Neural cell (in vitro differentiated cells): ENCODE measurements at regions not wholly inside any gene's neighbourhood (a gene's known extent, or its start where the extent isn't known, plus 50 kb on each side); places are given as distances from the start of the nearest gene placed in this dataset.

Experiments used
- H2AFZ ChIP-seq: fragments of 200-600, 300-800 bp; sonication (generic), shearing (Covaris generic); 2 replicates; pipeline ENCODE4 v1.6.0; 2014; ENCODE audit warnings: low read depth, mild to moderate bottlenecking, antibody characterized with exemption, low read length, moderate library complexity
- H3F3A ChIP-seq: fragments of 200-600 bp; shearing (Covaris generic); 2 replicates; pipeline ENCODE4 v1.6.1; 2016; ENCODE audit warnings: mild to moderate bottlenecking, moderate library complexity, mixed read lengths, antibody characterized with exemption, low read length; ENCODE audit not compliant: insufficient read depth, poor library complexity, severe bottlenecking
- H3K27ac ChIP-seq: fragments of 200-600, 300-800 bp; sonication (generic), shearing (Covaris generic); 2 replicates; pipeline ENCODE4 v1.5.1; 2014; ENCODE audit warnings: mild to moderate bottlenecking, low read length, moderate library complexity
- H3K27me3 ChIP-seq: fragments of 300-800, 200-600 bp; sonication (generic), shearing (Covaris generic); 2 replicates; pipeline ENCODE4 v1.6.0; 2014; ENCODE audit warnings: mild to moderate bottlenecking, low read depth, low read length, moderate library complexity; ENCODE audit not compliant: insufficient read depth
- H3K36me3 ChIP-seq: fragments of 300-800, 200-600 bp; sonication (generic), shearing (Covaris generic); 2 replicates; pipeline ENCODE4 v1.5.1; 2014; ENCODE audit warnings: mild to moderate bottlenecking, antibody characterized with exemption, low read length, moderate library complexity; ENCODE audit not compliant: insufficient read depth
- H3K4me2 ChIP-seq: fragments of 300-800, 200-600 bp; sonication (generic), shearing (Covaris generic); 2 replicates; pipeline ENCODE4 v1.6.0; 2014; ENCODE audit warnings: mild to moderate bottlenecking, low read length
- H3K4me3 ChIP-seq: fragments of 300-800, 200-600 bp; sonication (generic), shearing (Covaris generic); 2 replicates; pipeline ENCODE4 v1.5.1; 2014; ENCODE audit warnings: mild to moderate bottlenecking, low read length, moderate library complexity
- H3K79me2 ChIP-seq: fragments of 200-600 bp; shearing (Covaris generic); replicated peaks from 2 replicates; pipeline ENCODE4 v1.6.0; 2014; ENCODE audit warnings: mild to moderate bottlenecking, low read length, moderate library complexity; ENCODE audit not compliant: insufficient read depth
- H3K9ac ChIP-seq: fragments of 300-800, 200-600 bp; sonication (generic), shearing (Covaris generic); 2 replicates; pipeline ENCODE4 v1.6.1; 2016; ENCODE audit warnings: mild to moderate bottlenecking, low read length, mixed read lengths
- H3K9me2 ChIP-seq: fragments of 200-600 bp; shearing (Covaris generic); 2 replicates; pipeline ENCODE4 v1.6.1; 2016; ENCODE audit warnings: mild to moderate bottlenecking, low read length, mixed read lengths; ENCODE audit not compliant: insufficient read depth
- H3K9me3 ChIP-seq: fragments of 200-600, 300-800 bp; sonication (generic), shearing (Covaris generic); 2 replicates; pipeline ENCODE4 v1.6.1; 2016; ENCODE audit warnings: mild to moderate bottlenecking, mixed run types, low read length, moderate library complexity, mixed read lengths
- H4K20me1 ChIP-seq: fragments of 200-600 bp; shearing (Covaris generic); 2 replicates; pipeline ENCODE4 v1.6.1; 2016; ENCODE audit warnings: mild to moderate bottlenecking, mixed run types; ENCODE audit not compliant: insufficient read depth
- EP300 ChIP-seq: fragments of 450-650 bp; conservative IDR thresholded peaks from 2 replicates; pipeline ENCODE4 v1.6.1; 2014; ENCODE audit warnings: antibody characterized with exemption, mild to moderate bottlenecking, moderate library complexity; ENCODE audit not compliant: poor library complexity, severe bottlenecking
- EZH2 ChIP-seq: fragments of 200-600, 300-800 bp; shearing (Covaris generic), sonication (generic); IDR thresholded peaks from 2 replicates; pipeline ENCODE4 v1.6.1; 2014; ENCODE audit warnings: antibody characterized with exemption, low read length, borderline replicate concordance, mild to moderate bottlenecking; ENCODE audit not compliant: insufficient read depth, poor library complexity, severe bottlenecking
- POLR2AphosphoS5 ChIP-seq: IDR thresholded peaks from 2 replicates; pipeline ENCODE4 v1.6.1; 2012
- RAD21 ChIP-seq: fragments of 450-650 bp; conservative IDR thresholded peaks from 2 replicates; pipeline ENCODE4 v1.6.1; 2014; ENCODE audit warnings: antibody characterized with exemption, mild to moderate bottlenecking, moderate library complexity
- SMC3 ChIP-seq: fragments of 450-650 bp; conservative IDR thresholded peaks from 2 replicates; pipeline ENCODE4 v1.6.1; 2014; ENCODE audit warnings: antibody characterized with exemption, mild to moderate bottlenecking, moderate library complexity; ENCODE audit not compliant: poor library complexity
- TAF1 ChIP-seq: IDR thresholded peaks from 2 replicates; pipeline ENCODE4 v1.6.1; 2012; ENCODE audit warnings: low read depth
- TF ChIP-seq, protein P1 (sequence below): IDR thresholded peaks from 2 replicates; pipeline ENCODE4 v1.6.1; 2012; ENCODE audit warnings: borderline replicate concordance
- TF ChIP-seq, protein P2 (sequence below): fragments of 450-650 bp; IDR thresholded peaks from 2 replicates; pipeline ENCODE4 v1.5.1; 2014; ENCODE audit warnings: antibody characterized with exemption, mild to moderate bottlenecking, moderate library complexity; ENCODE audit not compliant: poor library complexity, severe bottlenecking

DNA sequence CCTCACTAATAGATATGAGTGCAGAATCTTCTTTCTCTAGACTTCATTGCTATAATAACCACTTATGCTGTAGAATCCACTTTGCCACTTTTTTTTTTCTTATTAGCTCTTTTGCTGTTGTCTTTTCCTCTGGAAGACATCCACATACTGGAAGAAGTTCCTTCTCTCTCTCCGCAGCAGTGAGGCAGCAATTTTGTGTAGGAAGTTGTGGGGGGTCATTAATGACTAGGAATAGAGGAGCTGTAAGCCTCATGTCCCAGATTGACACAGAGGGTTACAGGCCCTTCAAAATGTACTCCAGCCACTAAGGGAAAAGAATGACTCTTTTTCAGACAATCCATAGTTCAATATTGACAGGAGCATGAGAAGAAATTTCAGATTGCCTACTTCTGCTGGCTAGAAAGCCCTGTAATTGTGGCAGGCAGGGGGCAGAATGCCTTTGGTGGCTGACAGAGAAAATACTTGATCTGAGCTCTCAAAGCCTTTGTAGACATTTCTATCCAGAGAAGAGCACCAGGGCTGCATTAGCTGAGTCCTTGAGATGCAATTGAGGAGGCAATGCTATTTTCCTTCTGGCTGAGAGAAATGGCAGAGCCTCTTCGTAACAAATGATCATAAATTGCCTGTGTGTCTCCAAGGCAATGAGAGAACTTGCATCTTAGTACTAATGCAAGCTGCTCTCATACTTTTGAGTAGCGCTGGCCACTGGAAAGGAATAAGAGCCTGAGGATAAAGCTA is 856.2 kb downstream of the STIM2 start:
- Histone ChIP-seq H3K27ac (peak overlapping the region; percentile 39), H3K4me3 (no peak overlapping the region), H3K9me2 (no peaks in the 10 kb centered on the region), H4K20me1 (no peaks in the 10 kb centered on the region), H3K79me2 (no peaks in the 10 kb centered on the region), H3F3A (no peaks in the 10 kb centered on the region), H3K4me2 (no peak overlapping the region), H3K9ac (no peak overlapping the region), H3K9me3 (no peaks in the 10 kb centered on the region), H3K36me3 (no peaks in the 10 kb centered on the region), H2AFZ (no peak overlapping the region), H3K27me3 (no peaks in the 10 kb centered on the region)
- TF ChIP-seq EZH2: no peak
- TF ChIP-seq, protein P1, sequence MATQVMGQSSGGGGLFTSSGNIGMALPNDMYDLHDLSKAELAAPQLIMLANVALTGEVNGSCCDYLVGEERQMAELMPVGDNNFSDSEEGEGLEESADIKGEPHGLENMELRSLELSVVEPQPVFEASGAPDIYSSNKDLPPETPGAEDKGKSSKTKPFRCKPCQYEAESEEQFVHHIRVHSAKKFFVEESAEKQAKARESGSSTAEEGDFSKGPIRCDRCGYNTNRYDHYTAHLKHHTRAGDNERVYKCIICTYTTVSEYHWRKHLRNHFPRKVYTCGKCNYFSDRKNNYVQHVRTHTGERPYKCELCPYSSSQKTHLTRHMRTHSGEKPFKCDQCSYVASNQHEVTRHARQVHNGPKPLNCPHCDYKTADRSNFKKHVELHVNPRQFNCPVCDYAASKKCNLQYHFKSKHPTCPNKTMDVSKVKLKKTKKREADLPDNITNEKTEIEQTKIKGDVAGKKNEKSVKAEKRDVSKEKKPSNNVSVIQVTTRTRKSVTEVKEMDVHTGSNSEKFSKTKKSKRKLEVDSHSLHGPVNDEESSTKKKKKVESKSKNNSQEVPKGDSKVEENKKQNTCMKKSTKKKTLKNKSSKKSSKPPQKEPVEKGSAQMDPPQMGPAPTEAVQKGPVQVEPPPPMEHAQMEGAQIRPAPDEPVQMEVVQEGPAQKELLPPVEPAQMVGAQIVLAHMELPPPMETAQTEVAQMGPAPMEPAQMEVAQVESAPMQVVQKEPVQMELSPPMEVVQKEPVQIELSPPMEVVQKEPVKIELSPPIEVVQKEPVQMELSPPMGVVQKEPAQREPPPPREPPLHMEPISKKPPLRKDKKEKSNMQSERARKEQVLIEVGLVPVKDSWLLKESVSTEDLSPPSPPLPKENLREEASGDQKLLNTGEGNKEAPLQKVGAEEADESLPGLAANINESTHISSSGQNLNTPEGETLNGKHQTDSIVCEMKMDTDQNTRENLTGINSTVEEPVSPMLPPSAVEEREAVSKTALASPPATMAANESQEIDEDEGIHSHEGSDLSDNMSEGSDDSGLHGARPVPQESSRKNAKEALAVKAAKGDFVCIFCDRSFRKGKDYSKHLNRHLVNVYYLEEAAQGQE: peak; percentile 81
- TF ChIP-seq, protein P2, sequence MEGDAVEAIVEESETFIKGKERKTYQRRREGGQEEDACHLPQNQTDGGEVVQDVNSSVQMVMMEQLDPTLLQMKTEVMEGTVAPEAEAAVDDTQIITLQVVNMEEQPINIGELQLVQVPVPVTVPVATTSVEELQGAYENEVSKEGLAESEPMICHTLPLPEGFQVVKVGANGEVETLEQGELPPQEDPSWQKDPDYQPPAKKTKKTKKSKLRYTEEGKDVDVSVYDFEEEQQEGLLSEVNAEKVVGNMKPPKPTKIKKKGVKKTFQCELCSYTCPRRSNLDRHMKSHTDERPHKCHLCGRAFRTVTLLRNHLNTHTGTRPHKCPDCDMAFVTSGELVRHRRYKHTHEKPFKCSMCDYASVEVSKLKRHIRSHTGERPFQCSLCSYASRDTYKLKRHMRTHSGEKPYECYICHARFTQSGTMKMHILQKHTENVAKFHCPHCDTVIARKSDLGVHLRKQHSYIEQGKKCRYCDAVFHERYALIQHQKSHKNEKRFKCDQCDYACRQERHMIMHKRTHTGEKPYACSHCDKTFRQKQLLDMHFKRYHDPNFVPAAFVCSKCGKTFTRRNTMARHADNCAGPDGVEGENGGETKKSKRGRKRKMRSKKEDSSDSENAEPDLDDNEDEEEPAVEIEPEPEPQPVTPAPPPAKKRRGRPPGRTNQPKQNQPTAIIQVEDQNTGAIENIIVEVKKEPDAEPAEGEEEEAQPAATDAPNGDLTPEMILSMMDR: peak; percentile 61
- TF ChIP-seq POLR2AphosphoS5: peak; percentile 78
- TF ChIP-seq TAF1: no peak
- peak; percentile 59 for TF ChIP-seq RAD21
- peak; percentile 67 for TF ChIP-seq EP300
- peak; percentile 59 for TF ChIP-seq SMC3

DNA sequence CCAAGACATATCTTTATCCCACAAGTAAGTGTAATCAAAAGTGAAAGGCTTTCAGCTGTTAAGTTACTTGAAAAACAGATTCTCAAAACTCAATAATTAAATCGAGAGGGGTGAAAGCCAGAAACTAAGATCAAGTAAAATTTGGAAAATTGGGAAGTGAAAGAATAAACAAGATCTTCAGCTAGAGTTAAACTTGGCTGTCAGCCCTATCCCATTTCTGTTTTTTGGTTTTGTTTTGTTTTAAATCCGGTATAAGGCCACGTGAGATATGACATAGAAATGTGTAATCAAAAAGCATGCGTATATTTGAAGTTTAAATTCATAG is 856.8 kb downstream of the STIM2 start:
- Histone ChIP-seq H3K4me3 (no peak overlapping the region), H3K27me3 (no peaks in the 10 kb centered on the region), H3K79me2 (no peaks in the 10 kb centered on the region), H2AFZ (no peak overlapping the region), H3K9me2 (no peaks in the 10 kb centered on the region), H3F3A (no peaks in the 10 kb centered on the region), H3K9ac (no peak overlapping the region), H3K4me2 (no peak overlapping the region), H3K9me3 (no peaks in the 10 kb centered on the region), H3K36me3 (no peaks in the 10 kb centered on the region), H3K27ac (peak overlapping the region; percentile 39), H4K20me1 (no peaks in the 10 kb centered on the region)
- TF ChIP-seq EP300: no peak
- TF ChIP-seq SMC3: no peak
